SK-N-SH (cell line): ENCODE measurements at regions not wholly inside any gene's neighbourhood (a gene's known extent, or its start where the extent isn't known, plus 50 kb on each side); places are given as distances from the start of the nearest gene placed in this dataset.

Experiments
- CTCF ChIA-PET: fragments of 300-600, 350-600 bp; formaldehyde crosslinking; extraction: SDS; loops from one replicate; lab custom pipeline; 2021; lab: Yijun Ruan, JAX
- POLR2A ChIA-PET: fragments of 350-600 bp; sonication (Branson Sonifier 250); formaldehyde crosslinking; extraction: SDS; loops from one replicate; lab custom pipeline; 2020; ENCODE audit warnings: antibody characterized with exemption, inconsistent platforms; lab: Yijun Ruan, JAX
- DNase-seq: peaks from one replicate; pipeline ENCODE4 v3.0.0; 2012
- H2AFZ ChIP-seq: fragments of 200-600 bp; sonication (generic); 2 replicates; pipeline ENCODE4 v1.8.1; 2016; ENCODE audit warnings: antibody characterized with exemption, mild to moderate bottlenecking, low read depth
- H3F3A ChIP-seq: fragments of 200-600 bp; sonication (generic); replicated peaks from 2 replicates; pipeline ENCODE3; 2016; ENCODE audit warnings: antibody characterized with exemption, mild to moderate bottlenecking; ENCODE audit not compliant: insufficient read depth
- H3K27ac ChIP-seq, 2 experiments: fragments of 200-500 bp in 1 of 2; fragments of 200-600 bp in 1 of 2; sonication (Bioruptor generic) in 1 of 2; sonication (generic), shearing (Covaris generic) in 1 of 2; 2 replicates each; pipeline versions ENCODE4 v1.5.1 to v1.6.1; 2014 to 2016; ENCODE audit warnings: low read depth in 2 of 2, inconsistent platforms in 1 of 2, low read length in 1 of 2, mild to moderate bottlenecking in 1 of 2, mixed read lengths in 1 of 2
- H3K27me3 ChIP-seq: fragments of 200-600 bp; sonication (generic), shearing (Covaris generic); 2 replicates; pipeline ENCODE4 v1.6.1; 2016; ENCODE audit warnings: mixed run types; ENCODE audit not compliant: insufficient read depth
- H3K36me3 ChIP-seq, 2 experiments: fragments of 200-500 bp in 1 of 2; fragments of 200-600 bp in 1 of 2; sonication (Bioruptor generic) in 1 of 2; sonication (generic) in 1 of 2; replicated peaks in 1 of 2; 2 replicates each; pipeline versions ENCODE3 to v1.5.1; 2014 to 2016; ENCODE audit warnings: low read length in 1 of 2, mild to moderate bottlenecking in 1 of 2; ENCODE audit not compliant: insufficient read depth in 2 of 2, control insufficient read depth in 1 of 2
- H3K4me1 ChIP-seq, 2 experiments: fragments of 200-500 bp in 1 of 2; fragments of 200-600 bp in 1 of 2; sonication (Bioruptor generic) in 1 of 2; sonication (generic), shearing (Covaris generic) in 1 of 2; 2 replicates each; pipeline versions ENCODE4 v1.5.1 to v1.6.1; 2014 to 2016; ENCODE audit warnings: low read depth in 1 of 2, low read length in 1 of 2, mixed run types in 1 of 2; ENCODE audit not compliant: insufficient read depth in 2 of 2, control insufficient read depth in 1 of 2
- H3K4me2 ChIP-seq: fragments of 200-600 bp; sonication (generic), shearing (Covaris generic); 2 replicates; pipeline ENCODE4 v1.6.1; 2017; ENCODE audit warnings: mixed run types
- H3K4me3 ChIP-seq, 2 experiments: fragments of 200-500 bp in 1 of 2; fragments of 200-600 bp in 1 of 2; sonication (Bioruptor generic) in 1 of 2; sonication (generic), shearing (Covaris generic) in 1 of 2; 2 replicates each; pipeline versions ENCODE4 v1.5.1 to v1.8.1; 2014 to 2016; ENCODE audit warnings: low read depth in 2 of 2, inconsistent platforms in 1 of 2, low read length in 1 of 2, mild to moderate bottlenecking in 1 of 2, mixed read lengths in 1 of 2, moderate library complexity in 1 of 2
- H3K79me2 ChIP-seq: fragments of 200-600 bp; sonication (generic); 2 replicates; pipeline ENCODE4 v1.8.1; 2017; ENCODE audit warnings: mild to moderate bottlenecking; ENCODE audit not compliant: insufficient read depth
- H3K9ac ChIP-seq: fragments of 200-600 bp; sonication (generic); 2 replicates; pipeline ENCODE4 v1.6.1; 2017; ENCODE audit warnings: mixed run types
- H3K9me2 ChIP-seq: fragments of 200-600 bp; sonication (generic); 2 replicates; pipeline ENCODE4 v1.6.1; 2017; ENCODE audit warnings: mixed run types
- H3K9me3 ChIP-seq: fragments of 200-600 bp; sonication (generic); 2 replicates; pipeline ENCODE4 v1.6.1; 2017; ENCODE audit warnings: mixed run types, mild to moderate bottlenecking, moderate library complexity
- H4K20me1 ChIP-seq: fragments of 200-600 bp; sonication (generic); 2 replicates; pipeline ENCODE4 v1.6.1; 2017; ENCODE audit warnings: mild to moderate bottlenecking, mixed run types; ENCODE audit not compliant: insufficient read depth
- CHD2 ChIP-seq: fragments of 150-350 bp; IDR thresholded peaks from 2 replicates; pipeline ENCODE4 v1.6.1; 2018; ENCODE audit warnings: low read length; ENCODE audit not compliant: partially characterized antibody
- EZH2phosphoT487 ChIP-seq: fragments of 200-600 bp; sonication (generic); IDR thresholded peaks from 2 replicates; pipeline ENCODE4 v1.6.1; 2017; ENCODE audit warnings: low read depth, mixed run types, mild to moderate bottlenecking, antibody characterized with exemption, moderate library complexity, borderline replicate concordance
- FOSL2 ChIP-seq: IDR thresholded peaks from 2 replicates; pipeline ENCODE4 v1.4.0; 2012; ENCODE audit warnings: low read depth, mild to moderate bottlenecking, moderate library complexity, borderline replicate concordance
- FOXJ3 ChIP-seq: sonication (generic); formaldehyde crosslinking; IDR thresholded peaks from 2 replicates; pipeline ENCODE4 v1.5.1; 2020; ENCODE audit warnings: mild to moderate bottlenecking, missing genetic modification reagents
- IRF3 ChIP-seq: fragments of 150-350 bp; IDR thresholded peaks from 2 replicates; pipeline ENCODE4 v1.6.1; 2016; ENCODE audit warnings: mild to moderate bottlenecking, low read depth, low read length
- MEF2A ChIP-seq: IDR thresholded peaks from 2 replicates; pipeline ENCODE4 v1.4.0; 2012; ENCODE audit warnings: low read depth, borderline replicate concordance
- MXI1 ChIP-seq: IDR thresholded peaks from 2 replicates; pipeline ENCODE4 v1.6.1; 2012; ENCODE audit warnings: mild to moderate bottlenecking, low read depth, low read length, improper control_type of control experiment
- NFIC ChIP-seq: IDR thresholded peaks from 2 replicates; pipeline ENCODE4 v1.4.0; 2012; ENCODE audit warnings: borderline replicate concordance
- PBX3 ChIP-seq: IDR thresholded peaks from 2 replicates; pipeline ENCODE4; 2012
- SIN3A ChIP-seq: IDR thresholded peaks from 2 replicates; pipeline ENCODE4 v1.6.1; 2012; ENCODE audit warnings: low read depth, mild to moderate bottlenecking, low read length, moderate library complexity, borderline replicate concordance
- TAF1 ChIP-seq: IDR thresholded peaks from 2 replicates; pipeline ENCODE4 v1.6.1; 2012; ENCODE audit warnings: low read depth, mild to moderate bottlenecking, low read length, moderate library complexity, borderline replicate concordance
- TCF12 ChIP-seq: IDR thresholded peaks from 2 replicates; pipeline ENCODE4 v1.4.0; 2012
- TEAD4 ChIP-seq: IDR thresholded peaks from 2 replicates; pipeline ENCODE4 v1.4.0; 2012; ENCODE audit warnings: mild to moderate bottlenecking, borderline replicate concordance; ENCODE audit not compliant: insufficient read depth
- ZBTB33 ChIP-seq: IDR thresholded peaks from 2 replicates; pipeline ENCODE4 v1.4.0; 2012; ENCODE audit warnings: low read depth, borderline replicate concordance
- WGBS: methylation state at CpG from one replicate; pipeline ENCODE4 v1.1.6; 2017; ENCODE audit warnings: low lambda C conversion rate; 5-methylcytosine and 5-hydroxymethylcytosine counted together
- TF ChIP-seq, protein P1 (sequence below): fragments of 200-600 bp; sonication (generic); IDR thresholded peaks from 2 replicates; pipeline ENCODE4 v1.6.1; 2017; ENCODE audit warnings: antibody characterized with exemption, mild to moderate bottlenecking, moderate library complexity
- TF ChIP-seq, protein P2 (sequence below): IDR thresholded peaks from 2 replicates; pipeline ENCODE4 v1.4.0; 2012; ENCODE audit warnings: low read depth
- TF ChIP-seq, protein P3 (sequence below): IDR thresholded peaks from 2 replicates; pipeline ENCODE4 v1.6.1; 2012; ENCODE audit warnings: mild to moderate bottlenecking, low read depth, low read length, moderate library complexity

DNA sequence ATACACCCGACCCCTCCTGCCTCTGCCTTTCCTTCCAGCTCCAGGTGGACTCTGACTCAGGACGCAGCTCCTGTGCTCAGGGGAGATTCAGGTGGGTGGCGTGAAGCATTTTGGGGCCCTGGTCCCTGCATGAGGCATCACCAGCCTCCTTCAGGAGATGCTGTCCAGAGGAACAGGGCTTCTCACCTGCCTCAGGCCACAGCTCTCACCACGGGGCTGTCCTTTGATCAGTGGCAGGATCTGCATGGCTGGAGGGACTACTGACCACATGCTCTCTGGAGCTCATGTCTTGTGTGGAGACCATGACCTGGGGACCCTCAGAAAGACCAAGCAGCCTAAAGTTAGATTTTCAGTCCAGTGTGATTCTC lies 58.8 kb downstream of the GGTLC2 start:
- TF ChIP-seq, protein P1, sequence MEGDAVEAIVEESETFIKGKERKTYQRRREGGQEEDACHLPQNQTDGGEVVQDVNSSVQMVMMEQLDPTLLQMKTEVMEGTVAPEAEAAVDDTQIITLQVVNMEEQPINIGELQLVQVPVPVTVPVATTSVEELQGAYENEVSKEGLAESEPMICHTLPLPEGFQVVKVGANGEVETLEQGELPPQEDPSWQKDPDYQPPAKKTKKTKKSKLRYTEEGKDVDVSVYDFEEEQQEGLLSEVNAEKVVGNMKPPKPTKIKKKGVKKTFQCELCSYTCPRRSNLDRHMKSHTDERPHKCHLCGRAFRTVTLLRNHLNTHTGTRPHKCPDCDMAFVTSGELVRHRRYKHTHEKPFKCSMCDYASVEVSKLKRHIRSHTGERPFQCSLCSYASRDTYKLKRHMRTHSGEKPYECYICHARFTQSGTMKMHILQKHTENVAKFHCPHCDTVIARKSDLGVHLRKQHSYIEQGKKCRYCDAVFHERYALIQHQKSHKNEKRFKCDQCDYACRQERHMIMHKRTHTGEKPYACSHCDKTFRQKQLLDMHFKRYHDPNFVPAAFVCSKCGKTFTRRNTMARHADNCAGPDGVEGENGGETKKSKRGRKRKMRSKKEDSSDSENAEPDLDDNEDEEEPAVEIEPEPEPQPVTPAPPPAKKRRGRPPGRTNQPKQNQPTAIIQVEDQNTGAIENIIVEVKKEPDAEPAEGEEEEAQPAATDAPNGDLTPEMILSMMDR = no peak
- TF ChIP-seq ZBTB33 = no peak
- Histone ChIP-seq H3K27ac (no peak overlapping the region), H3K79me2 (no peaks in the 10 kb centered on the region), H3K36me3 (no peaks in the 10 kb centered on the region), H2AFZ (no peak overlapping the region), H3F3A (no peaks in the 10 kb centered on the region), H3K4me3 (no peak overlapping the region), H3K4me2 (no peak overlapping the region), H4K20me1 (no peaks in the 10 kb centered on the region), H3K4me1 (no peaks in the 10 kb centered on the region), H3K9ac (no peak overlapping the region), H3K9me3 (no peaks in the 10 kb centered on the region), H3K27me3 (no peaks in the 10 kb centered on the region; the same call in 1 of the 2 replicates), H3K9me2 (no peaks in the 10 kb centered on the region)
- WGBS = no CpG with 5 or more reads among the region's 4 CpGs
- POLR2A ChIA-PET = no interaction called here
- CTCF ChIA-PET = interaction anchor here (0.7 to 4.2 kb wide), 12 partner anchors 11 to 280 kb away, joined by 3 to 24 read pairs (median 4); no protein-coding TSS in a partner anchor
- DNase-seq = no peak

GRCh38 chr22:22703715-22704114 lies 59.3 kb downstream of the GGTLC2 start:
- ChIA-PET CTCF (interaction anchor here (1.0 to 4.2 kb wide), 7 partner anchors 10 to 255 kb away, joined by 3 to 24 read pairs (median 4); no protein-coding TSS in a partner anchor), POLR2A (no interaction called here)
- DNase-seq = no peak
- TF ChIP-seq EZH2phosphoT487 (no peak), TEAD4 (no peak), FOXJ3 (CRISPR knock-in tag) (no peak), MEF2A (no peak), CHD2 (no peak), NFIC (no peak), TAF1 (no peak), SIN3A (no peak), PBX3 (no peak), TCF12 (no peak), IRF3 (no peak), MXI1 (no peak), FOSL2 (no peak)
- TF ChIP-seq, protein P2, sequence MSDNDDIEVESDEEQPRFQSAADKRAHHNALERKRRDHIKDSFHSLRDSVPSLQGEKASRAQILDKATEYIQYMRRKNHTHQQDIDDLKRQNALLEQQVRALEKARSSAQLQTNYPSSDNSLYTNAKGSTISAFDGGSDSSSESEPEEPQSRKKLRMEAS = no peak
- TF ChIP-seq, protein P3, sequence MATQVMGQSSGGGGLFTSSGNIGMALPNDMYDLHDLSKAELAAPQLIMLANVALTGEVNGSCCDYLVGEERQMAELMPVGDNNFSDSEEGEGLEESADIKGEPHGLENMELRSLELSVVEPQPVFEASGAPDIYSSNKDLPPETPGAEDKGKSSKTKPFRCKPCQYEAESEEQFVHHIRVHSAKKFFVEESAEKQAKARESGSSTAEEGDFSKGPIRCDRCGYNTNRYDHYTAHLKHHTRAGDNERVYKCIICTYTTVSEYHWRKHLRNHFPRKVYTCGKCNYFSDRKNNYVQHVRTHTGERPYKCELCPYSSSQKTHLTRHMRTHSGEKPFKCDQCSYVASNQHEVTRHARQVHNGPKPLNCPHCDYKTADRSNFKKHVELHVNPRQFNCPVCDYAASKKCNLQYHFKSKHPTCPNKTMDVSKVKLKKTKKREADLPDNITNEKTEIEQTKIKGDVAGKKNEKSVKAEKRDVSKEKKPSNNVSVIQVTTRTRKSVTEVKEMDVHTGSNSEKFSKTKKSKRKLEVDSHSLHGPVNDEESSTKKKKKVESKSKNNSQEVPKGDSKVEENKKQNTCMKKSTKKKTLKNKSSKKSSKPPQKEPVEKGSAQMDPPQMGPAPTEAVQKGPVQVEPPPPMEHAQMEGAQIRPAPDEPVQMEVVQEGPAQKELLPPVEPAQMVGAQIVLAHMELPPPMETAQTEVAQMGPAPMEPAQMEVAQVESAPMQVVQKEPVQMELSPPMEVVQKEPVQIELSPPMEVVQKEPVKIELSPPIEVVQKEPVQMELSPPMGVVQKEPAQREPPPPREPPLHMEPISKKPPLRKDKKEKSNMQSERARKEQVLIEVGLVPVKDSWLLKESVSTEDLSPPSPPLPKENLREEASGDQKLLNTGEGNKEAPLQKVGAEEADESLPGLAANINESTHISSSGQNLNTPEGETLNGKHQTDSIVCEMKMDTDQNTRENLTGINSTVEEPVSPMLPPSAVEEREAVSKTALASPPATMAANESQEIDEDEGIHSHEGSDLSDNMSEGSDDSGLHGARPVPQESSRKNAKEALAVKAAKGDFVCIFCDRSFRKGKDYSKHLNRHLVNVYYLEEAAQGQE = no peak

More at GRCh38 chr22:22703715-22704114, 59.3 kb downstream of the GGTLC2 start:
- Histone ChIP-seq H2AFZ (no peak overlapping the region), H3K9ac (no peak overlapping the region), H3K4me3 (no peak overlapping the region), H3F3A (no peaks in the 10 kb centered on the region), H3K4me1 (no peaks in the 10 kb centered on the region), H3K9me3 (no peaks in the 10 kb centered on the region), H3K27me3 (no peaks in the 10 kb centered on the region; the same call in 1 of the 2 replicates), H3K79me2 (no peaks in the 10 kb centered on the region), H3K36me3 (no peaks in the 10 kb centered on the region), H3K4me2 (no peak overlapping the region), H4K20me1 (no peaks in the 10 kb centered on the region), H3K9me2 (no peaks in the 10 kb centered on the region), H3K27ac (no peak overlapping the region)
- WGBS = 23% methylated on average over 4 of the region's 5 CpGs
